Retinal pigment epithelial cell (primary cell): ENCODE measurements at regions not wholly inside any gene's neighbourhood (a gene's known extent, or its start where the extent isn't known, plus 50 kb on each side); places are given as distances from the start of the nearest gene placed in this dataset.

Experiments used
- DNase-seq: peaks from one replicate; pipeline ENCODE4 v3.0.0-alpha.2; 2010; ENCODE audit warnings: low read depth
- H3K4me3 ChIP-seq: 2 replicates; pipeline ENCODE4 v1.5.1; 2011; ENCODE audit warnings: mild to moderate bottlenecking, low read length, control low read depth, moderate library complexity
- CTCF ChIP-seq: conservative IDR thresholded peaks from 2 replicates; pipeline ENCODE4 v1.5.1; 2011; ENCODE audit warnings: low read depth, low read length, control low read depth, inconsistent platforms

GRCh38 chr1:198101716-198102453 lies 54.9 kb upstream of the NEK7 start:
- no peak for TF ChIP-seq CTCF
- H3K4me3 ChIP-seq, result no peak overlapping the region
- no peak for DNase-seq

- H3K4me3 ChIP-seq, result no peak overlapping the region
- TF ChIP-seq CTCF, result no peak
- DNase-seq, result no peak
Observed at GRCh38 chr1:198102454-198102827, 54.4 kb upstream of the NEK7 start.

GRCh38 chr1:198105185-198105584 lies 51.6 kb upstream of the NEK7 start:
- TF ChIP-seq CTCF, result no peak
- H3K4me3 ChIP-seq, result no peak overlapping the region
- no peak for DNase-seq

GRCh38 chr1:198106011-198106410 lies 50.8 kb upstream of the NEK7 start:
- no peak for DNase-seq
- TF ChIP-seq CTCF, result peak; percentile 2
- no peak overlapping the region for H3K4me3 ChIP-seq
